ENCODE measurements at regions not wholly inside any gene's neighbourhood (a gene's known extent, or its start where the extent isn't known, plus 50 kb on each side); places are given as distances from the start of the nearest gene placed in this dataset.

DNA sequence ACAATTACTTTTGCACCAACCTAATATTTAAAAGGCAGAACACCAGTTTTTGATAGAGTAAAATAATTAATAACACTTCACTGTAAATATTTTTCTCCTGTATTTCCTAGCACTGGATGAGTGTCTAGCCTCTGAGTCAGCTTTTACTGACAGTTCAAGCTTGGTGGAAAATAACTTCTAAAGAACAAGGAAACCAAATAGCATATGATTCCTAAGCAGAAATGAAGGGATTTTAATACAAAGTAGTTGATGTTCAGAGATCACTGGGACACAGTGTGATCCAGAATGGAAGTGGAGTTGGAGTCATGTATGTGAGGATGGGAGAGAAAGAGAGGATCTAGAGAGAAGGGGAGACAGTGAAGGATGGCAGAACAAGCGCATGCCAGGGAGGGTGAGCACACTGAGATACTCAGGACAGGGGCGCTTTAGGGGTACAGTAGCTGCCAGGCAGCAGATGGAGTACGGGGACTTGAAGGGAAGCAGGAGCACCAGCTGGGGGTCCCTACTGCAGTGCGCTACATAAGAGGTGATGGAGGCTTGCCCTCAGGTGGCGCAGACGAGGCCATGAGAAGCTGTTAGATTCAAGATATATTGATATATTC lies 117.9 kb upstream of the KLF6 start (continued):
- TF ChIP-seq JUND (IDR thresholded peaks at IDR 0.05; ENCODE audit: borderline replicate concordance, low read depth, low read length) (no peak), JUND (tag; IDR thresholded peaks at IDR 0.05; ENCODE audit: borderline replicate concordance, low read depth, low read length) (no peak)
- TF ChIP-seq, protein P1, sequence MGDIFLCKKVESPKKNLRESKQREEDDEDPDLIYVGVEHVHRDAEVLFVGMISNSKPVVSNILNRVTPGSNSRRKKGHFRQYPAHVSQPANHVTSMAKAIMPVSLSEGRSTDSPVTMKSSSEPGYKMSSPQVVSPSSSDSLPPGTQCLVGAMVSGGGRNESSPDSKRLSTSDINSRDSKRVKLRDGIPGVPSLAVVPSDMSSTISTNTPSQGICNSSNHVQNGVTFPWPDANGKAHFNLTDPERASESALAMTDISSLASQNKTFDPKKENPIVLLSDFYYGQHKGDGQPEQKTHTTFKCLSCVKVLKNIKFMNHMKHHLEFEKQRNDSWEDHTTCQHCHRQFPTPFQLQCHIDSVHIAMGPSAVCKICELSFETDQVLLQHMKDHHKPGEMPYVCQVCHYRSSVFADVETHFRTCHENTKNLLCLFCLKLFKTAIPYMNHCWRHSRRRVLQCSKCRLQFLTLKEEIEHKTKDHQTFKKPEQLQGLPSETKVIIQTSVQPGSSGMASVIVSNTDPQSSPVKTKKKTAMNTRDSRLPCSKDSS (IDR thresholded peaks at IDR 0.05; ENCODE audit: low read depth, partially characterized antibody): no peak

- Histone ChIP-seq H3K9me1 (ENCODE audit: control insufficient read depth, insufficient read depth, low read length) (no peaks in the 10 kb centered on the region), H3K4me2 (ENCODE audit: insufficient read depth, low read length) (no peak overlapping the region), H3K27ac (ENCODE audit: extremely low read depth, low read depth, low read length) (no peak overlapping the region), H3K79me2 (ENCODE audit: control insufficient read depth, insufficient read depth, low read length) (no peaks in the 10 kb centered on the region), H3K4me1 (replicated peaks in 1 of 2; ENCODE audit: control insufficient read depth in 2 of 2, insufficient read depth in 2 of 2, low read length in 2 of 2) (no peaks in the 10 kb centered on the region), H3K27me3 (ENCODE audit: control insufficient read depth in 2 of 2, insufficient read depth in 2 of 2, low read length in 2 of 2) (no peaks in the 10 kb centered on the region), H3K4me3 (no peak overlapping the region), H4K20me1 (replicated peaks; ENCODE audit: control insufficient read depth, insufficient read depth, low read length) (no peaks in the 10 kb centered on the region), H2AFZ (ENCODE audit: low read depth, low read length) (no peak overlapping the region), H3K9me3 (replicated peaks; ENCODE audit: control insufficient read depth, insufficient read depth, low read depth, low read length) (no peaks in the 10 kb centered on the region), H3K36me3 (ENCODE audit: control insufficient read depth, insufficient read depth, low read length) (no peaks in the 10 kb centered on the region), H3K9ac (ENCODE audit: insufficient read depth in 1 of 2, low read depth in 2 of 2, low read length in 2 of 2) (no peak overlapping the region)
- ATAC-seq (no peak; the same call in 2 of the 3 replicates), FAIRE-seq (no peak), DNase-seq (ENCODE audit: extremely low read depth in 1 of 4, low spot score in 3 of 4) (no peak)
- in situ Hi-C loops (cut with MboI): no loop called here
- no TSS peak for BruUV-seq (replicated peaks)
- POLR2A ChIA-PET: no interaction called here
- intact Hi-C loops (cut with micrococcal nuclease): no loop called here
- CTCF ChIA-PET (ENCODE audit: low intra/inter-chr PET ratio): interaction anchor here (0.6 kb wide), 1 partner anchor 245 kb away, joined by 4 read pairs; no protein-coding TSS in a partner anchor
- WGBS (ENCODE audit: insufficient coverage, low coverage, missing lambda C conversion rate): 52% methylated on average over 8 of the region's 8 CpGs
- peak; percentile 72 for TF ChIP-seq CEBPB (tag; IDR thresholded peaks at IDR 0.05)
- peak; percentile 39 to 41 for TF ChIP-seq RAD21 (CRISPR knock-in tag; conservative IDR thresholded peaks at IDR 0.05 in 1 of 2, IDR thresholded peaks at IDR 0.05 in 1 of 2)
- peak in 1 of 3 experiments; percentile 24; a peak in 2 of 6 replicates for TF ChIP-seq CTCF (IDR thresholded peaks at IDR 0.05 in 2 of 3, conservative IDR thresholded peaks at IDR 0.05 in 1 of 3; ENCODE audit: insufficient read depth in 2 of 3, low read depth in 1 of 3, low read length in 3 of 3)
- no peak for TF ChIP-seq RBM39 (optimal IDR thresholded peaks at IDR 0.05; ENCODE audit: low read depth, low read length)
These were observed 117.2 kb upstream of the KLF6 start for GRCh38 chr10:3902054-3902808.

Measured in K562 (cell line).